Upper lobe of right lung (tissue), 1 donor: ENCODE measurements at regions not wholly inside any gene's neighbourhood (a gene's known extent, or its start where the extent isn't known, plus 50 kb on each side); places are given as distances from the start of the nearest gene placed in this dataset.

Experiments
- ATAC-seq: fragments of 200-7000 bp; cut with Tn5 transposase; one replicate; pipeline ENCODE4 v1.9.1; 2020; ENCODE audit warnings: mild to moderate bottlenecking, moderate library complexity
- DNase-seq: peaks from one replicate; pipeline ENCODE4 v3.0.0-alpha.2; 2020
- H3K27ac ChIP-seq: fragments of 200-600 bp; one replicate; pipeline ENCODE4 v1.8.0; 2022
- H3K27me3 ChIP-seq: fragments of 200-600 bp; one replicate; pipeline ENCODE4 v1.8.0; 2022; ENCODE audit warnings: mild to moderate bottlenecking
- H3K36me3 ChIP-seq: fragments of 200-600 bp; one replicate; pipeline ENCODE4 v1.8.0; 2022
- H3K4me1 ChIP-seq: fragments of 200-600 bp; one replicate; pipeline ENCODE4 v1.8.0; 2022
- H3K4me3 ChIP-seq: fragments of 200-600 bp; one replicate; pipeline ENCODE4 v1.8.0; 2022; ENCODE audit warnings: mild to moderate bottlenecking
- H3K9me3 ChIP-seq: fragments of 200-600 bp; one replicate; pipeline ENCODE4 v1.8.0; 2022
- CTCF ChIP-seq: fragments of 200-600 bp; IDR thresholded peaks from one replicate; pipeline ENCODE4 v1.8.0; 2022; ENCODE audit warnings: antibody characterized with exemption
- intact Hi-C: fragments of 100-400 bp; cut with DNase I; formaldehyde crosslinking; loops from one replicate; pipeline ENCODE4 v1.11.0; 2022
- donor health status: DM: no; HTN: yes; CAD: no; lungs with severe emphysema.

GRCh38 chr15:93305306-93305705 is 216.3 kb upstream of the RGMA start:
- TF ChIP-seq CTCF = no peak
- H3K9me3 ChIP-seq = no peaks in the 10 kb centered on the region
- intact Hi-C loops = no loop called here

GRCh38 chr15:93302080-93302765 is 213.2 kb upstream of the RGMA start:
- TF ChIP-seq CTCF = no peak
- Histone ChIP-seq H3K4me3 (no peak overlapping the region), H3K36me3 (no peaks in the 10 kb centered on the region), H3K27me3 (no peaks in the 10 kb centered on the region), H3K4me1 (no peaks in the 10 kb centered on the region), H3K27ac (no peak overlapping the region), H3K9me3 (no peaks in the 10 kb centered on the region)
- DNase-seq (no peak), ATAC-seq (no peak)
- intact Hi-C loops = no loop called here

More at GRCh38 chr15:93305306-93305705, 216.3 kb upstream of the RGMA start:
- ATAC-seq (no peak), DNase-seq (no peak)
- Histone ChIP-seq H3K27ac (no peak overlapping the region), H3K4me1 (no peaks in the 10 kb centered on the region), H3K27me3 (no peaks in the 10 kb centered on the region), H3K4me3 (no peak overlapping the region), H3K36me3 (no peaks in the 10 kb centered on the region)

- intact Hi-C loops = no loop called here
- Histone ChIP-seq H3K4me3 (no peak overlapping the region), H3K4me1 (no peaks in the 10 kb centered on the region), H3K27ac (no peak overlapping the region), H3K9me3 (no peaks in the 10 kb centered on the region), H3K36me3 (no peaks in the 10 kb centered on the region), H3K27me3 (no peaks in the 10 kb centered on the region)
- ATAC-seq (no peak), DNase-seq (no peak)
- no peak for TF ChIP-seq CTCF
Measured at GRCh38 chr15:93300796-93301195, 211.8 kb upstream of the RGMA start.

- Histone ChIP-seq H3K27me3 (no peaks in the 10 kb centered on the region), H3K27ac (no peak overlapping the region), H3K9me3 (no peaks in the 10 kb centered on the region), H3K4me3 (no peak overlapping the region), H3K4me1 (no peaks in the 10 kb centered on the region), H3K36me3 (no peaks in the 10 kb centered on the region)
- ATAC-seq (no peak), DNase-seq (no peak)
- intact Hi-C loops = no loop called here
- no peak for TF ChIP-seq CTCF
Measured at GRCh38 chr15:93299675-93300074, 210.7 kb upstream of the RGMA start.

GRCh38 chr15:93298901-93299300 is 209.9 kb upstream of the RGMA start:
- Histone ChIP-seq H3K27ac (no peak overlapping the region), H3K4me3 (no peak overlapping the region), H3K9me3 (no peaks in the 10 kb centered on the region), H3K27me3 (no peaks in the 10 kb centered on the region), H3K4me1 (no peaks in the 10 kb centered on the region), H3K36me3 (no peaks in the 10 kb centered on the region)
- no peak for TF ChIP-seq CTCF
- DNase-seq = peak; percentile 82
- intact Hi-C loops = no loop called here
- ATAC-seq = peak; percentile 68
